Thoracic aorta (tissue), 2 donors: ENCODE measurements at regions not wholly inside any gene's neighbourhood (a gene's known extent, or its start where the extent isn't known, plus 50 kb on each side); places are given as distances from the start of the nearest gene placed in this dataset.

ENCODE experiments used
- ATAC-seq: fragments of 150-250 bp; one replicate; pipeline ENCODE4 v1.8.0; 2017; ENCODE audit warnings: low read depth; ENCODE audit not compliant: insufficient number of reproducible peaks, low FRiP score
- DNase-seq: peaks from one replicate; pipeline ENCODE4 v3.0.0-alpha.2; 2020; ENCODE audit warnings: low spot score
- H3K27ac ChIP-seq, 2 donors: fragments of 200-600 bp; sonication (generic); 1 replicate in 1 of 2; 2 replicates in 1 of 2; pipeline ENCODE4 v1.5.1; 2016; ENCODE audit warnings: mild to moderate bottlenecking in 2 of 2, moderate library complexity in 2 of 2
- H3K27me3 ChIP-seq: fragments of 200-600 bp; sonication (generic); replicated peaks from 2 replicates; pipeline ENCODE4 v1.6.0; 2016; ENCODE audit warnings: mild to moderate bottlenecking; ENCODE audit not compliant: insufficient read depth
- H3K36me3 ChIP-seq: fragments of 200-600 bp; sonication (generic); one replicate; pipeline ENCODE4 v1.5.1; 2016
- H3K4me1 ChIP-seq, 2 donors: fragments of 200-600 bp; sonication (generic); 1 replicate in 1 of 2; 2 replicates in 1 of 2; pipeline versions ENCODE4 v1.5.1 to v1.6.0; 2016; ENCODE audit warnings: low read depth in 2 of 2, mild to moderate bottlenecking in 1 of 2; ENCODE audit not compliant: control insufficient read depth in 1 of 2
- H3K4me3 ChIP-seq: fragments of 200-600 bp; sonication (generic); 2 replicates; pipeline ENCODE4 v1.5.1; 2016; ENCODE audit warnings: mild to moderate bottlenecking
- H3K9me3 ChIP-seq: fragments of 200-600 bp; sonication (generic); 2 replicates; pipeline ENCODE4 v1.5.1; 2016
- CTCF ChIP-seq: fragments of 200-600 bp; sonication (generic); IDR thresholded peaks from one replicate; pipeline ENCODE4 v1.5.1; 2019; ENCODE audit warnings: antibody characterized with exemption

- Histone ChIP-seq H3K36me3 (no peaks in the 10 kb centered on the region), H3K27ac (no peak overlapping the region), H3K27me3 (no peaks in the 10 kb centered on the region), H3K4me1 (no peaks in the 10 kb centered on the region), H3K9me3 (no peaks in the 10 kb centered on the region), H3K4me3 (no peak overlapping the region)
- ATAC-seq (no peak), DNase-seq (no peak)
- no peak for TF ChIP-seq CTCF
These were observed 217.3 kb downstream of the BCAT1 start for GRCh38 chr12:24731596-24731995.

- Histone ChIP-seq H3K27ac (no peak overlapping the region), H3K27me3 (no peaks in the 10 kb centered on the region), H3K36me3 (no peaks in the 10 kb centered on the region), H3K9me3 (no peaks in the 10 kb centered on the region), H3K4me1 (no peaks in the 10 kb centered on the region), H3K4me3 (no peak overlapping the region)
- no peak for TF ChIP-seq CTCF
- no peak for ATAC-seq
- no peak for DNase-seq
These were observed 218.4 kb downstream of the BCAT1 start for GRCh38 chr12:24730489-24730896.

- ATAC-seq (no peak), DNase-seq (no peak)
- H3K36me3 ChIP-seq: no peaks in the 10 kb centered on the region
- no peak overlapping the region for H3K4me3 ChIP-seq
- H3K27me3 ChIP-seq: no peaks in the 10 kb centered on the region
- TF ChIP-seq CTCF: no peak
- H3K27ac ChIP-seq: no peak overlapping the region
- H3K4me1 ChIP-seq: no peaks in the 10 kb centered on the region
- H3K9me3 ChIP-seq: no peaks in the 10 kb centered on the region
These were observed 220.1 kb downstream of the BCAT1 start for GRCh38 chr12:24728826-24729225.

- no peaks in the 10 kb centered on the region for H3K27me3 ChIP-seq
- TF ChIP-seq CTCF: peak; percentile 60
- DNase-seq: no peak
- no peaks in the 10 kb centered on the region for H3K4me1 ChIP-seq
- H3K9me3 ChIP-seq: no peaks in the 10 kb centered on the region
- ATAC-seq: peak; percentile 60
- no peak overlapping the region for H3K4me3 ChIP-seq
- no peak overlapping the region for H3K27ac ChIP-seq
- H3K36me3 ChIP-seq: no peaks in the 10 kb centered on the region
These were observed 220.5 kb downstream of the BCAT1 start for GRCh38 chr12:24728366-24728765.

- no peak for TF ChIP-seq CTCF
These were observed 223.3 kb downstream of the BCAT1 start for GRCh38 chr12:24725616-24726015.

More at GRCh38 chr12:24725616-24726015, 223.3 kb downstream of the BCAT1 start:
- H3K4me1 ChIP-seq: no peaks in the 10 kb centered on the region
- DNase-seq: no peak
- ATAC-seq: no peak
- H3K27me3 ChIP-seq: no peaks in the 10 kb centered on the region
- no peak overlapping the region for H3K4me3 ChIP-seq
- H3K36me3 ChIP-seq: no peaks in the 10 kb centered on the region
- no peaks in the 10 kb centered on the region for H3K9me3 ChIP-seq
- H3K27ac ChIP-seq: no peak overlapping the region
